OCI-LY3 (cell line): ENCODE measurements at regions not wholly inside any gene's neighbourhood (a gene's known extent, or its start where the extent isn't known, plus 50 kb on each side); places are given as distances from the start of the nearest gene placed in this dataset.
"Not testable (repeated sequence)": the region's sequence is repeated elsewhere in the genome, so short reads cannot be mapped to it uniquely, and the experiment has no call there.

ENCODE experiments used
- H2AFZ ChIP-seq: fragments of 200-600, 300-600 bp; shearing (Covaris generic); 2 replicates; pipeline ENCODE4 v1.6.0; 2014; ENCODE audit warnings: antibody characterized with exemption, low read depth, low read length
- H3K27ac ChIP-seq: fragments of 200-600, 300-600 bp; sonication (generic); 2 replicates; pipeline ENCODE4 v1.5.1; 2014; ENCODE audit warnings: mild to moderate bottlenecking, low read length, moderate library complexity, mixed read lengths
- H3K27me3 ChIP-seq: fragments of 200-600, 300-600 bp; sonication (generic); 2 replicates; pipeline ENCODE4 v1.6.1; 2014; ENCODE audit warnings: low read depth, low read length, mixed read lengths
- H3K36me3 ChIP-seq: fragments of 200-600, 300-600 bp; sonication (generic); replicated peaks from 2 replicates; pipeline ENCODE3; 2014; ENCODE audit warnings: low read depth, low read length, mixed read lengths
- H3K4me1 ChIP-seq: fragments of 300-600, 200-600 bp; sonication (generic); 2 replicates; pipeline ENCODE4 v1.6.1; 2014; ENCODE audit warnings: low read length, mixed read lengths
- H3K4me2 ChIP-seq: fragments of 200-600, 300-600 bp; sonication (generic); 2 replicates; pipeline ENCODE4 v1.6.1; 2014; ENCODE audit warnings: low read length, mixed read lengths
- H3K4me3 ChIP-seq: fragments of 300-600, 200-600 bp; sonication (generic); 2 replicates; pipeline ENCODE4 v1.5.1; 2014; ENCODE audit warnings: antibody characterized with exemption, mild to moderate bottlenecking, low read length, moderate library complexity
- H3K79me2 ChIP-seq: fragments of 300-600, 200-600 bp; shearing (Covaris generic); 2 replicates; pipeline ENCODE4 v1.6.1; 2014; ENCODE audit warnings: mild to moderate bottlenecking, low read length, mixed read lengths
- H3K9ac ChIP-seq: fragments of 300-600, 200-600 bp; shearing (Covaris generic); 2 replicates; pipeline ENCODE4 v1.6.0; 2014; ENCODE audit warnings: mild to moderate bottlenecking, low read length, moderate library complexity
- H3K9me3 ChIP-seq: fragments of 200-600, 300-600 bp; shearing (Covaris generic); 2 replicates; pipeline ENCODE4 v1.6.1; 2014; ENCODE audit warnings: low read length, mixed read lengths; ENCODE audit not compliant: insufficient read depth
- H4K20me1 ChIP-seq: fragments of 200-600, 300-600 bp; sonication (generic); 2 replicates; pipeline ENCODE4 v1.6.1; 2016; ENCODE audit warnings: low read length, mixed read lengths; ENCODE audit not compliant: insufficient read depth
- EZH2phosphoT487 ChIP-seq: fragments of 200-600 bp; shearing (Covaris generic); IDR thresholded peaks from 2 replicates; pipeline ENCODE4 v1.6.1; 2018; ENCODE audit warnings: antibody characterized with exemption, mixed run types, low read depth
- TF ChIP-seq, protein P1 (sequence below): fragments of 200-600, 300-600 bp; sonication (generic); IDR thresholded peaks from 2 replicates; pipeline ENCODE4 v1.5.1; 2014; ENCODE audit warnings: antibody characterized with exemption, low read length, low read depth

DNA sequence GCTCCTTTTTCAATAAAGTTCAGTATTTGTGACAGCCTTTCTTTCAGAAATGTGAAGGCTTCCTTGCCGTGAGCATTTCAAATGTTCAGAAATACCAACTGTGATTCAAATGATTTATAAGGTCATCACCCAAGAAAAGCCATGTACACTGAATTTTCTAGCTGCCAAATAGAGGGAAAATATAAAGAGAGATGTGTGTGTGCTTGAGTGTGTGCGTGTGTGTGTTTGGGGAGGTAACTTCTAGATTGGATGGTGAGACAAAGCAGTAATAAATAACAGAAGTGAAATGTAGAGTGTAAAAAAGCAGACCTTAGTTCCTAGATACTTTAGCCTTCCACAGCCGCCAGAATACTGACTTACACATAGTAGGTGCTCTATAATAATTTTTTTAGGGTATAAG, 577.4 kb downstream of the TBL1XR1 start:
- H3K36me3 ChIP-seq, result no peaks in the 10 kb centered on the region
- no peak overlapping the region for H3K27ac ChIP-seq
- no peak overlapping the region for H2AFZ ChIP-seq
- H3K27me3 ChIP-seq, result no peaks in the 10 kb centered on the region
- H3K9ac ChIP-seq, result no peak overlapping the region
- no peaks in the 10 kb centered on the region for H4K20me1 ChIP-seq
- H3K9me3 ChIP-seq, result no peaks in the 10 kb centered on the region
- H3K4me1 ChIP-seq, result no peaks in the 10 kb centered on the region
- H3K79me2 ChIP-seq, result no peaks in the 10 kb centered on the region
- no peak overlapping the region for H3K4me2 ChIP-seq
- TF ChIP-seq, protein P1, sequence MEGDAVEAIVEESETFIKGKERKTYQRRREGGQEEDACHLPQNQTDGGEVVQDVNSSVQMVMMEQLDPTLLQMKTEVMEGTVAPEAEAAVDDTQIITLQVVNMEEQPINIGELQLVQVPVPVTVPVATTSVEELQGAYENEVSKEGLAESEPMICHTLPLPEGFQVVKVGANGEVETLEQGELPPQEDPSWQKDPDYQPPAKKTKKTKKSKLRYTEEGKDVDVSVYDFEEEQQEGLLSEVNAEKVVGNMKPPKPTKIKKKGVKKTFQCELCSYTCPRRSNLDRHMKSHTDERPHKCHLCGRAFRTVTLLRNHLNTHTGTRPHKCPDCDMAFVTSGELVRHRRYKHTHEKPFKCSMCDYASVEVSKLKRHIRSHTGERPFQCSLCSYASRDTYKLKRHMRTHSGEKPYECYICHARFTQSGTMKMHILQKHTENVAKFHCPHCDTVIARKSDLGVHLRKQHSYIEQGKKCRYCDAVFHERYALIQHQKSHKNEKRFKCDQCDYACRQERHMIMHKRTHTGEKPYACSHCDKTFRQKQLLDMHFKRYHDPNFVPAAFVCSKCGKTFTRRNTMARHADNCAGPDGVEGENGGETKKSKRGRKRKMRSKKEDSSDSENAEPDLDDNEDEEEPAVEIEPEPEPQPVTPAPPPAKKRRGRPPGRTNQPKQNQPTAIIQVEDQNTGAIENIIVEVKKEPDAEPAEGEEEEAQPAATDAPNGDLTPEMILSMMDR, result no peak
- no peak for TF ChIP-seq EZH2phosphoT487
- no peak overlapping the region for H3K4me3 ChIP-seq

DNA sequence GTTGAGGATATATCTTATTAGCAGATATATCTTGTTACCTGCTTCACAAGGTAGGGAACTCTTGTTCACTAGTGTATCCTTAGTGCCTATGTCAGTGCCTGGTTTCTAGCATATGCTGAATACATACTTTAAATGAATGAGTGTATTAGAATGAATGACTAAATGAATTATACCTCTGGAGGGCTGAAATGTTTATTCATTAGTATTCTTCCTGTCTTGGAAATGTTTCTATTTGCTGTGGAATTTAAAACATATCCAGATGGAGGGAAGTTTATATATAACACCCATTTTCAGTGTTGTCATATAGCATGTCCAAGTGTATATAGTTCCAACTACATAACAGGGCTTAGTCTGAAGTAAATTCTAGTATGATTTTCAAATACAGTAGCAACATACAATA, 581.5 kb downstream of the TBL1XR1 start:
- H3K27me3 ChIP-seq, result no peaks in the 10 kb centered on the region
- no peak for TF ChIP-seq EZH2phosphoT487
- TF ChIP-seq, protein P1, result no peak
- H3K4me2 ChIP-seq, result no peak overlapping the region
- no peak overlapping the region for H3K9ac ChIP-seq
- H3K36me3 ChIP-seq, result no peaks in the 10 kb centered on the region
- H3K9me3 ChIP-seq, result no peaks in the 10 kb centered on the region
- no peaks in the 10 kb centered on the region for H3K4me1 ChIP-seq
- no peak overlapping the region for H3K27ac ChIP-seq
- no peaks in the 10 kb centered on the region for H4K20me1 ChIP-seq
- no peaks in the 10 kb centered on the region for H3K79me2 ChIP-seq
- no peak overlapping the region for H2AFZ ChIP-seq
- no peak overlapping the region for H3K4me3 ChIP-seq

DNA sequence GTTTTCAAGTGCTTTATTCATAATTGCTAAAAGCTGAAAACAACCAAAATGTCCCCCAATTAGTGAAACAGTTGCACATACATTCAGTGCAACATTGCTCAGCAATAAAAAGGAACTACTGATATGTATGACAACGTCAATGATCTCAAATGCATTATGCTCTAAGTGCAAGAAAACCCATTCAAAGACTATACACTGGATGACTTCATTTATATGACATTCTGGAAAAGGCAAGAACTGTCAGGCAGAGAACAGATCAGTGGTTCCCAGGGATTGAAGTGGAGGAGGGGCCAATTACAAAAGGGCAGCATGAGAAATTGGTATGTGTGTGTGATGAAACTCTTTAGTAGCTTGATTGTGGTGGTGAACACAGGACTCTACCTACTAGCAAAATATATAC, 585.6 kb downstream of the TBL1XR1 start:
- no peak overlapping the region for H3K9ac ChIP-seq
- H3K4me1 ChIP-seq, result peaks cover 10% of the 10 kb centered on the region
- TF ChIP-seq EZH2phosphoT487, result no peak
- TF ChIP-seq, protein P1, result no peak
- no peak overlapping the region for H3K27ac ChIP-seq
- no peaks in the 10 kb centered on the region for H3K9me3 ChIP-seq
- no peak overlapping the region for H3K4me2 ChIP-seq
- H3K4me3 ChIP-seq, result no peak overlapping the region
- no peaks in the 10 kb centered on the region for H3K79me2 ChIP-seq
- H2AFZ ChIP-seq, result no peak overlapping the region
- H3K36me3 ChIP-seq, result no peaks in the 10 kb centered on the region
- no peaks in the 10 kb centered on the region for H4K20me1 ChIP-seq
- no peaks in the 10 kb centered on the region for H3K27me3 ChIP-seq

DNA sequence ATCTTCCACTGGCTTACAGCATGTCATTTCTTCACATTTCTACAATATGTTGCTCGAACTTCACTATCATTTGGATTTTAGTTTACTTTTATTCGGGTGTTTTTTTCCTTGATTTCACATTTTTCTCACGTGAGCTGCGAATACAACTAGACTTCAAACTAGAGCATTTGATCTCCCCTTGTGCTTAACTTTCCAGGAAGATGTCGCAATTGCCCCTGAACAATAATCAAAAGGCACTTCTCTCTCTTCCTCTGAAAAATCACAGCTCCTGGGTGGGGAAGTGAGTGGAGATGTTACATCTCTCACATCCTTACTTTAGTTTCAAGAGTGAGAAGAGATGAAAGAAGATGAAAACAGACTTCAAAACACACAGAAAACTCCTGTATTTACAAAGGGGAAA, 587.9 kb downstream of the TBL1XR1 start:
- peak overlapping the region; percentile 36 for H3K4me2 ChIP-seq
- H3K9me3 ChIP-seq, result no peaks in the 10 kb centered on the region
- H3K79me2 ChIP-seq, result no peaks in the 10 kb centered on the region
- peaks cover 10% of the 10 kb centered on the region for H3K4me1 ChIP-seq
- H2AFZ ChIP-seq, result peak overlapping the region; percentile 58; the same call in 1 of the 2 replicates
- peak overlapping the region; percentile 15; the same call in 1 of the 2 replicates for H3K4me3 ChIP-seq
- no peaks in the 10 kb centered on the region for H4K20me1 ChIP-seq
- no peak overlapping the region for H3K27ac ChIP-seq
- no peaks in the 10 kb centered on the region for H3K27me3 ChIP-seq
- TF ChIP-seq EZH2phosphoT487, result no peak
- TF ChIP-seq, protein P1, result no peak
- H3K9ac ChIP-seq, result no peak overlapping the region
- H3K36me3 ChIP-seq, result no peaks in the 10 kb centered on the region

DNA sequence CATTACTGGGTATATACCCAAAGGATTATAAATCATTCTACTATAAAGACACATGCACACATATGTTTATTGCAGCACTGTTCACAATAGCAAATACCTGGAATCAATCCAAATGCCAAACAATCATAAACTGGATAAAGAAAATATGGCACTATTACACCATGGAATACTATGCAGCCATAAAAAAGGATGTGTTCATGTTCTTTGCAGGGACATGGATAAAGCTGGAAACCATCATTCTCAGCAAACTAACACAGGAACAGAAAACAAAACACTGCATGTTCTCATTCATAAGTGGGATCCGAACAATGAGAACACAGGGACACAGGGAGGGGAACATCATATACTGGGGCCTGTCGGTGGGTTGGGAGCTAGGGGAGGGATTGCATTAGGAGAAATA, 591.7 kb downstream of the TBL1XR1 start:
- H3K27me3 ChIP-seq, H3K4me1 ChIP-seq, H3K36me3 ChIP-seq, H4K20me1 ChIP-seq, H3K4me2 ChIP-seq, H3K9me3 ChIP-seq, H3K4me3 ChIP-seq, H3K9ac ChIP-seq, H2AFZ ChIP-seq, H3K27ac ChIP-seq, H3K79me2 ChIP-seq: not testable (repeated sequence)
